GM13976 (cell line): ENCODE measurements at regions not wholly inside any gene's neighbourhood (a gene's known extent, or its start where the extent isn't known, plus 50 kb on each side); places are given as distances from the start of the nearest gene placed in this dataset.

Experiments
- DNase-seq: peaks from one replicate; pipeline ENCODE4 v3.0.0; 2012; ENCODE audit warnings: low spot score
- in situ Hi-C: fragments of 300-500 bp; cut with MboI; formaldehyde crosslinking; loops from one replicate; pipeline ENCODE4 v1.12.0; 2022; ENCODE audit warnings: low sequenced_read_pairs, mixed read lengths, inconsistent platforms; ENCODE audit not compliant: unreplicated experiment
- TF ChIP-seq, protein P1 (sequence below): IDR thresholded peaks from 2 replicates; pipeline ENCODE4 v1.5.1; 2012; ENCODE audit warnings: borderline replicate concordance, mild to moderate bottlenecking; ENCODE audit not compliant: insufficient read depth; ENCODE audit errors: extremely low read depth, missing control alignments, control extremely low read depth

GRCh38 chr6:85066266-85066665 lies 301.9 kb upstream of the TBX18 start:
- in situ Hi-C loops = no loop called here
- DNase-seq = no peak
- TF ChIP-seq, protein P1, sequence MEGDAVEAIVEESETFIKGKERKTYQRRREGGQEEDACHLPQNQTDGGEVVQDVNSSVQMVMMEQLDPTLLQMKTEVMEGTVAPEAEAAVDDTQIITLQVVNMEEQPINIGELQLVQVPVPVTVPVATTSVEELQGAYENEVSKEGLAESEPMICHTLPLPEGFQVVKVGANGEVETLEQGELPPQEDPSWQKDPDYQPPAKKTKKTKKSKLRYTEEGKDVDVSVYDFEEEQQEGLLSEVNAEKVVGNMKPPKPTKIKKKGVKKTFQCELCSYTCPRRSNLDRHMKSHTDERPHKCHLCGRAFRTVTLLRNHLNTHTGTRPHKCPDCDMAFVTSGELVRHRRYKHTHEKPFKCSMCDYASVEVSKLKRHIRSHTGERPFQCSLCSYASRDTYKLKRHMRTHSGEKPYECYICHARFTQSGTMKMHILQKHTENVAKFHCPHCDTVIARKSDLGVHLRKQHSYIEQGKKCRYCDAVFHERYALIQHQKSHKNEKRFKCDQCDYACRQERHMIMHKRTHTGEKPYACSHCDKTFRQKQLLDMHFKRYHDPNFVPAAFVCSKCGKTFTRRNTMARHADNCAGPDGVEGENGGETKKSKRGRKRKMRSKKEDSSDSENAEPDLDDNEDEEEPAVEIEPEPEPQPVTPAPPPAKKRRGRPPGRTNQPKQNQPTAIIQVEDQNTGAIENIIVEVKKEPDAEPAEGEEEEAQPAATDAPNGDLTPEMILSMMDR = no peak

DNA sequence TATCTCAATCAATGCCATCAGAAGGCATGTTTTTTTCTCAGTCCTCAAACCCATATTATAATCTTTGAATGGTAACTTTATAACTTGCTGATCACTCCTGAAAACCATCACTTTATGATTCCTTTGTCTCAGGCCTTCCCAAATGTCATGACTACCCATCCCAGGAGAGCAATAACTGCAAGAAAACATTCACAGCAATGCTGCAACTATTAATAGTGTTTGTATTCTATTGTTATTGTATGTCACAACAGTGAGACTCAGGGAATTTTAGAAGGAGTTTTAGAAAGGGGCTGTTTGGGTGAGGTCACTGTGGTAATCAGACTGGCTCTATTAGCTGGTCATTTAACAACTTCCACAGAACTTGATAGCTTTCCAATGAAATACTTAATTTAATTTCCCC lies 301.4 kb upstream of the TBX18 start:
- in situ Hi-C loops = no loop called here
- DNase-seq = no peak
- TF ChIP-seq, protein P1 = no peak

DNA sequence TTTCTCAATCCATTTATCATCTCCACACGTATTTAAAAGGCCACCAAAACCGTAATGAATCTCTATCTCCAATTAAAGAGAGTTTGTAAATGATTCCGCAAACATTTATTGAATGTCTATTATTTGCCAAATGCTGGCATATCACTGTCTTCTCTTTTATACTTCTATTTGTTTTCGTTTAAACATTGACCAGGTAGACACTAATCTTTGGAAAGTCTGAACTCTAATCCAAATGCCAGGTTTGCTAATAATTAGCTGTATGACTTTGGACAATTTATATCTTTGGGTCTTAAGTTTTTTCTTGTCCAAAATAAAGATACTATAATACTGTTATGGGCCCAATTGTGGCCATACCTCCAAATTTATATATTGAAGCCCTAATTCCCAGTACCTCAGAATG lies 299.2 kb upstream of the TBX18 start:
- in situ Hi-C loops = no loop called here
- no peak for DNase-seq
- TF ChIP-seq, protein P1 = no peak

GRCh38 chr6:85062884-85063283 lies 298.5 kb upstream of the TBX18 start:
- in situ Hi-C loops = no loop called here
- DNase-seq = no peak
- TF ChIP-seq, protein P1 = no peak

- no peak for DNase-seq
- TF ChIP-seq, protein P1 = no peak
- in situ Hi-C loops = no loop called here
Measured at GRCh38 chr6:85058806-85059205, 294.4 kb upstream of the TBX18 start.

GRCh38 chr6:85050149-85050548 lies 285.8 kb upstream of the TBX18 start:
- DNase-seq = no peak
- in situ Hi-C loops = no loop called here
- TF ChIP-seq, protein P1 = no peak

DNA sequence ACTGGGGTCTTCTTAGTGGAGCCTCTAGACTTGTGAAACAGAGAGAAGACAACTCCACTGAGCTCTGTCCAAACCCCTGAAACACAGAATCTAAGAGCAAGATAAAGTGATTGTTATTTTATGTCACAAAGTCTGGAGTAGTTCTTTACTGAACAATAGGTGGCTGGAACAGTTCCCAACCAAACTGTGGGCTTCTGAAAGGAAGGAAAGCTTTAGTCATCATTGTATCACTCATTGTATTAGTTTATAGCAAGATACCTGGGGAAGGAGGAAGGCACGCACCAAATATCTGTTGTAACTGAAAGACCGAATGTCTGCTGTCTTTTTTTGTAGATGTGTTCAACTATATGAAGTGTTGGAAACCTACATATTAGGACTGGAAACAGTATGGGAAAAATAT lies 284.9 kb upstream of the TBX18 start:
- in situ Hi-C loops = no loop called here
- TF ChIP-seq, protein P1 = no peak
- no peak for DNase-seq
